ENCODE measurements at regions not wholly inside any gene's neighbourhood (a gene's known extent, or its start where the extent isn't known, plus 50 kb on each side); places are given as distances from the start of the nearest gene placed in this dataset.

DNA sequence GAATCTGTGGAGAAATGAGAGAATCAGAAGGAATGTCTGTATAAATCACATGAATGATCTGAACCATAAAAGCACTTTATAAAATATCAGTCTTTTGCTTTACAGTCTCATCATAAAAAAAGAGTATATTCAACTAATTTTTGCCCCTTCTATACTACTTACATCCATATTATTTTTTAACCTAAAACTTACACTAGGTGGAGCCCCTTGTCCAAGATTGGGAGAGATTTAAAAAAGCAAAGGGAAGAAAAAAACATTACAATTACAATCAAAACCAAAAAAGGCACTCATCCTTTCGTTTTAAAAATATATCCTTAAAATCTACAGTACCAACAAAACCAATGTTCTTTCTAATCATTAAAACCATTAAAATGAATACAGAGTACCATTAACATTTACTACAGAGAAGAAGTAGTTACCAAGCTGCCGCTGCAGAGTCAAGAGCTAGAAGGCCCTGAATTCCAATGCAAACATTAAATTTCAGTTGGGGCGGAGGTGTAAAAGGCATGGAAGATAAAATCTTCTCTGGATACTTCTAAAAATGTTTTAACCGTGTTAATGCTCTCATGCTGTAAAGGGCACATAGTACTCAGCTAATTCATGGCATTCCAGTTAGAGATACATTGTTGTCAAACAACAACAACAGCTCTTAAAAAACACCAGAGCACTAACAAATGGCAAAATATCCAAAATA lies 56.7 kb upstream of the EPB41L3 start:
- no peaks in the 10 kb centered on the region for H3K36me3 Mint-ChIP-seq (ENCODE audit: insufficient read depth, unreplicated experiment)
- peaks cover 36% of the 10 kb centered on the region for H3K27me3 Mint-ChIP-seq (ENCODE audit: insufficient read depth, unreplicated experiment)
- peak; percentile 14 for DNase-seq (ENCODE audit: unreplicated experiment)
- no TSS peak for BruUV-seq (replicated peaks)
- no peak overlapping the region for H3K27ac Mint-ChIP-seq (ENCODE audit: low read depth, unreplicated experiment)
- TF ChIP-seq, protein P1, sequence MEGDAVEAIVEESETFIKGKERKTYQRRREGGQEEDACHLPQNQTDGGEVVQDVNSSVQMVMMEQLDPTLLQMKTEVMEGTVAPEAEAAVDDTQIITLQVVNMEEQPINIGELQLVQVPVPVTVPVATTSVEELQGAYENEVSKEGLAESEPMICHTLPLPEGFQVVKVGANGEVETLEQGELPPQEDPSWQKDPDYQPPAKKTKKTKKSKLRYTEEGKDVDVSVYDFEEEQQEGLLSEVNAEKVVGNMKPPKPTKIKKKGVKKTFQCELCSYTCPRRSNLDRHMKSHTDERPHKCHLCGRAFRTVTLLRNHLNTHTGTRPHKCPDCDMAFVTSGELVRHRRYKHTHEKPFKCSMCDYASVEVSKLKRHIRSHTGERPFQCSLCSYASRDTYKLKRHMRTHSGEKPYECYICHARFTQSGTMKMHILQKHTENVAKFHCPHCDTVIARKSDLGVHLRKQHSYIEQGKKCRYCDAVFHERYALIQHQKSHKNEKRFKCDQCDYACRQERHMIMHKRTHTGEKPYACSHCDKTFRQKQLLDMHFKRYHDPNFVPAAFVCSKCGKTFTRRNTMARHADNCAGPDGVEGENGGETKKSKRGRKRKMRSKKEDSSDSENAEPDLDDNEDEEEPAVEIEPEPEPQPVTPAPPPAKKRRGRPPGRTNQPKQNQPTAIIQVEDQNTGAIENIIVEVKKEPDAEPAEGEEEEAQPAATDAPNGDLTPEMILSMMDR (IDR thresholded peaks at IDR 0.05; ENCODE audit: unreplicated experiment) = peak; percentile 23
- H3K9me3 Mint-ChIP-seq (ENCODE audit: unreplicated experiment) = peaks cover 2% of the 10 kb centered on the region
- POLR2A ChIA-PET = no interaction called here
- no peak overlapping the region for H3K4me3 Mint-ChIP-seq (ENCODE audit: unreplicated experiment)
- CTCF ChIA-PET = interaction anchor here (0.6 to 1.6 kb wide), 16 partner anchors 14 to 1509 kb away, joined by 3 to 6 read pairs (median 3); no protein-coding TSS in a partner anchor
- peaks cover 1% of the 10 kb centered on the region for H3K4me1 Mint-ChIP-seq (ENCODE audit: insufficient read depth, unreplicated experiment)
- intact Hi-C loops (cut with micrococcal nuclease) = loop anchor here (1.0 to 10.0 kb wide), 4 partner anchors 241 to 1284 kb away; no protein-coding TSS in a partner anchor

DNA sequence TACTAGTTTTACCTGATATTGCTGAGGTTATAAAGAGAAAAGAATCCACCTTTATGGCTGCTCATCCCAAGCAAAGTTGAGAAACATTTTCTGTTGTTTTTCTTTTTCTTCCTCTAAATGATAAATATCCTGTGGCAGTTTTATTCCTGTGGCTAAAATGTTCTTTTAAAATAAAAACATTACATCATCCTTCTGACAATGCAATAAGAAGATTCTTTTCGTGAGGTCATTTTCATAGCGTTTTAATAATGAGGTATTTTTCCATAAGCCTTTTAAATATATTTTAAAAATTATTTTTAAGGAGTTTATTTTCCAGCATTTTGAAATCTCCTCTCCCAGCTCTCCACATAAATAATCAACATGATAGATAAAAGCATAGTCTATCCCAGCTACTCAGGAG lies 52.8 kb upstream of the EPB41L3 start:
- intact Hi-C loops (cut with micrococcal nuclease) = no loop called here
- peaks cover 21% of the 10 kb centered on the region for H3K27me3 Mint-ChIP-seq (ENCODE audit: insufficient read depth, unreplicated experiment)
- no TSS peak for BruUV-seq (replicated peaks)
- no peaks in the 10 kb centered on the region for H3K4me1 Mint-ChIP-seq (ENCODE audit: insufficient read depth, unreplicated experiment)
- ChIA-PET POLR2A (no interaction called here), CTCF (interaction anchor here (0.7 to 1.8 kb wide), 5 partner anchors 10 to 1578 kb away, joined by 3 to 5 read pairs (median 3); no protein-coding TSS in a partner anchor)
- H3K9me3 Mint-ChIP-seq (ENCODE audit: unreplicated experiment) = no peaks in the 10 kb centered on the region
- H3K27ac Mint-ChIP-seq (ENCODE audit: low read depth, unreplicated experiment) = peak overlapping the region; percentile 1
- TF ChIP-seq, protein P1 (IDR thresholded peaks at IDR 0.05; ENCODE audit: unreplicated experiment) = no peak
- no peak for DNase-seq (ENCODE audit: unreplicated experiment)
- H3K36me3 Mint-ChIP-seq (ENCODE audit: insufficient read depth, unreplicated experiment) = no peaks in the 10 kb centered on the region
- no peak overlapping the region for H3K4me3 Mint-ChIP-seq (ENCODE audit: unreplicated experiment)
